ENCODE measurements at regions not wholly inside any gene's neighbourhood (a gene's known extent, or its start where the extent isn't known, plus 50 kb on each side); places are given as distances from the start of the nearest gene placed in this dataset.

GRCh38 chr5:101123363-101123762, 220.3 kb upstream of the ST8SIA4 start:
- Histone ChIP-seq H3K9me2 (ENCODE audit: insufficient read depth) (peaks cover 7% of the 10 kb centered on the region; the same call in 1 of the 2 replicates), H3K27me3 (ENCODE audit: insufficient read depth) (no peaks in the 10 kb centered on the region), H3K79me2 (replicated peaks; ENCODE audit: insufficient read depth) (no peaks in the 10 kb centered on the region), H3K4me3 (no peak overlapping the region), H3K4me2 (no peak overlapping the region), H3F3A (replicated peaks; ENCODE audit: low read depth) (no peaks in the 10 kb centered on the region), H4K20me1 (replicated peaks; ENCODE audit: insufficient read depth) (no peaks in the 10 kb centered on the region), H3K36me3 (ENCODE audit: insufficient read depth) (no peaks in the 10 kb centered on the region), H3K4me1 (ENCODE audit: insufficient read depth) (no peaks in the 10 kb centered on the region), H2AFZ (no peak overlapping the region), H3K27ac (ENCODE audit: low read depth) (no peak overlapping the region)
- Mint-ChIP-seq H3K4me1 (no peaks in the 10 kb centered on the region), H3K36me3 (ENCODE audit: low read depth) (no peaks in the 10 kb centered on the region), H3K27me3 (ENCODE audit: insufficient read depth, low read depth, poor library complexity) (no peaks in the 10 kb centered on the region), H3K27ac (no peak overlapping the region), H3K4me3 (no peak overlapping the region), H3K9me3 (no peaks in the 10 kb centered on the region)
- ATAC-seq (no peak), DNase-seq (ENCODE audit: low spot score) (no peak)
- TF ChIP-seq JUNB (IDR thresholded peaks at IDR 0.05; ENCODE audit: unreplicated experiment) (no peak), EZH2phosphoT487 (IDR thresholded peaks at IDR 0.05; ENCODE audit: unreplicated experiment) (no peak), ETS1 (IDR thresholded peaks at IDR 0.05) (no peak), ZNF114 (CRISPR knock-in tag; IDR thresholded peaks at IDR 0.05) (no peak), ZNF331 (CRISPR knock-in tag; IDR thresholded peaks at IDR 0.05; ENCODE audit: low read depth) (no peak), NANOG (IDR thresholded peaks at IDR 0.05; ENCODE audit: borderline replicate concordance) (no peak), POLR2AphosphoS5 (IDR thresholded peaks at IDR 0.05; ENCODE audit: low read depth) (no peak), REST (IDR thresholded peaks at IDR 0.05; ENCODE audit: unreplicated experiment) (no peak), EZH2 (IDR thresholded peaks at IDR 0.05; ENCODE audit: low read depth, unreplicated experiment) (no peak), CREB1 (CRISPR knock-in tag; IDR thresholded peaks at IDR 0.05; ENCODE audit: low read depth) (no peak), STAT1 (IDR thresholded peaks at IDR 0.05; ENCODE audit: unreplicated experiment) (no peak), ZNF462 (CRISPR knock-in tag; IDR thresholded peaks at IDR 0.05) (no peak), CTCF (conservative IDR thresholded peaks at IDR 0.05; ENCODE audit: low read depth in 2 of 2) (no peak)
